AG10803 (cell line): ENCODE measurements at regions not wholly inside any gene's neighbourhood (a gene's known extent, or its start where the extent isn't known, plus 50 kb on each side); places are given as distances from the start of the nearest gene placed in this dataset.

Source experiments
- DNase-seq: peaks from one replicate; pipeline ENCODE4 v3.0.0; 2010; ENCODE audit warnings: low read depth
- H3K4me3 ChIP-seq: 2 replicates; pipeline ENCODE4 v1.5.1; 2011; ENCODE audit warnings: mild to moderate bottlenecking, low read length, control low read depth
- TF ChIP-seq, protein P1 (sequence below): conservative IDR thresholded peaks from 2 replicates; pipeline ENCODE4 v1.5.1; 2011; ENCODE audit warnings: mild to moderate bottlenecking, low read length, control low read depth, inconsistent platforms

DNA sequence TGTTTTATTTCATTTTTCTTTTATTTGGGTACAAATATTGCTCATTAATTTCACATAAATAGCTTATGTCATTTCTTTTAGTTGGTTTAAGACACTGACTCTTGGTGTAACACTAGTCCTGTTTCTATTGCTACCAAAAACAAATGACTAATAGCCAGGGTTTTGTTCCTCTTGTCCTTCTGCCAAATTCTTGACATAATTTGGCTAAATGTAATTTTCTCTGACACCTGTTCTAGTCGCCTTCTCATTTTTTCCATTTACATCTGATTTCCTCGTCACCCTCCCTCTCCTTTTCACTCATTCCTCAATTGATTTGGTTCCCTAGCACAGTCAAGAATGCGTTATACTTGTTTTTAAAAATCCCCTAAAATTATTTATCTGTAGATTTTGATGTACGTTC lies 1718.7 kb downstream of the EFNB2 start:
- DNase-seq = no peak
- no peak overlapping the region for H3K4me3 ChIP-seq
- TF ChIP-seq, protein P1, sequence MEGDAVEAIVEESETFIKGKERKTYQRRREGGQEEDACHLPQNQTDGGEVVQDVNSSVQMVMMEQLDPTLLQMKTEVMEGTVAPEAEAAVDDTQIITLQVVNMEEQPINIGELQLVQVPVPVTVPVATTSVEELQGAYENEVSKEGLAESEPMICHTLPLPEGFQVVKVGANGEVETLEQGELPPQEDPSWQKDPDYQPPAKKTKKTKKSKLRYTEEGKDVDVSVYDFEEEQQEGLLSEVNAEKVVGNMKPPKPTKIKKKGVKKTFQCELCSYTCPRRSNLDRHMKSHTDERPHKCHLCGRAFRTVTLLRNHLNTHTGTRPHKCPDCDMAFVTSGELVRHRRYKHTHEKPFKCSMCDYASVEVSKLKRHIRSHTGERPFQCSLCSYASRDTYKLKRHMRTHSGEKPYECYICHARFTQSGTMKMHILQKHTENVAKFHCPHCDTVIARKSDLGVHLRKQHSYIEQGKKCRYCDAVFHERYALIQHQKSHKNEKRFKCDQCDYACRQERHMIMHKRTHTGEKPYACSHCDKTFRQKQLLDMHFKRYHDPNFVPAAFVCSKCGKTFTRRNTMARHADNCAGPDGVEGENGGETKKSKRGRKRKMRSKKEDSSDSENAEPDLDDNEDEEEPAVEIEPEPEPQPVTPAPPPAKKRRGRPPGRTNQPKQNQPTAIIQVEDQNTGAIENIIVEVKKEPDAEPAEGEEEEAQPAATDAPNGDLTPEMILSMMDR = no peak

DNA sequence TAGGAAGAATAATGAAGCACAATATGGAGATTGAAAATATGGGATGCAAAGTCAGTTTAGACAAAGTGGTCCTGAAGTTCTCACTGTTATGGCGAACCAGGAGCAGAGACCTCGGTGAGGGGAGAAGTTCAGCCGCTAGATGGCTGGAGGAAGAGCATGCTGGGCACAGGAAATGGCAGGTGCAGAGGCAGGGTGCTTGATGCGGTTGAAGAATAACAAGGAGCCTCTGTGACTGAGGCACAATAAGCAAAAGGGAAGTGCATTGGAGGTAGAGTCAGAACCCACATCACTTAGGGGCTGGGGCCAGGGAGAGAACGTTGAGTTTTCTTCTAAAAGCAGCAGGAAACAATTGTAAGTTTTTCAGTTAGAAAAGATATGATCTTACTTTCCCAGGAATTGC lies 1725.2 kb downstream of the EFNB2 start:
- TF ChIP-seq, protein P1 = no peak
- H3K4me3 ChIP-seq = no peak overlapping the region
- DNase-seq = no peak

DNA sequence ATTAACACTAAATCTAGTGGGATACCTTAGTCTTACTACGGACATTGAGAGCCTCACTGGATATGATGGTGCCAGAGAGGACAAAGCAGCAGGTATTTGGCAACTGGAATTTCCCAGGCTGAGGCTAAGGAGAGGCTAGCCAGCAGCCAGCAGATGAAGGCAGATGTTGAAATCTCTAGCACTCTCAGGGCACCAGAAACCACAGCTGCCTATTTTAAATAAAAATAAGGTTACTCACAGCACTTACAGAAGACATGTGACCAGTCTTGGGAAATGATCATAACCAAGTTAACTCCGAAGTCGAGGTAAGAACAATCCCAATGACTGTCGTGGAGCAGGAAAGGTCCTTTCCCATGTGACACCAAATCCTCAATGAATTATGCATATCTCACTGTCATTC lies 1726.0 kb downstream of the EFNB2 start:
- TF ChIP-seq, protein P1 = no peak
- no peak overlapping the region for H3K4me3 ChIP-seq
- no peak for DNase-seq

DNA sequence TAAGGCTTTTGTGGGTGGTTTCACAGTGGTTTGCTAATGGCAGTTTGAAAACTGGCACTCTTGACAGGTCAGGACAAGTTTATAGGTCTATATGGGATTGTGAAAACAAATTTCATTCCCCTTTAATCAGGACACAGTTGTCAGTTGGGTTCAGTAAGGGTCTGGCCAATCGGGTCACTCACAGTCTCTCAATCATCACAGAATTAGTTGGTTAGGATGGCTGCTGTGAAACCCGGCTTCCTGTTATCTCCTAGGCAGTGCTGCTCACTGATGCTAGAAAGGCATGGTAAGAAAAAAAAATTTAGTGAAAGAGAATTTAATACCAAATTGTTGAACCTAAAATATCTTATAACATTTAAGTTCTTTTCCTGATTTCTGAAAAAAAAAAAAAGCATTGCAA lies 1730.1 kb downstream of the EFNB2 start:
- no peak overlapping the region for H3K4me3 ChIP-seq
- TF ChIP-seq, protein P1 = no peak
- no peak for DNase-seq

DNA sequence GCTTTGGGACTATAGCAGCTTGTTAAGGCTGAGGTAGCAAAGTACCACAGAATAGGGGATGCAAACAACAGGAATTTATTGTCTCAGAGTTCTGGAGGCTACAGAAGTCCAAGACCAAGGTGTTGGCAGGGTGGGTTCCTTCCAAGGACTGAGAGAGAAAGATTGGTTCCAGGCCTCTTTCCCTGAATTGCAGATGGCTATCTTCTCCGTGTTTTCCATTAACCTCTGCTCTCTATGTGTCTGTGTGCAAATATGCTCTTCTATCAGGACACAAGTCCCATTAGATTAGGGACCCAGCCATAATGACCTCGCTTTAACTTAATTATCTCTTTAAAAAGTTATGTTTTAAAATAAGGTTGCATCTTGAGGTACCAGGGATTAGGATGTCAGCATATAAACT lies 1732.9 kb upstream of the SLC10A2 start:
- DNase-seq = no peak
- TF ChIP-seq, protein P1 = no peak
- no peak overlapping the region for H3K4me3 ChIP-seq

DNA sequence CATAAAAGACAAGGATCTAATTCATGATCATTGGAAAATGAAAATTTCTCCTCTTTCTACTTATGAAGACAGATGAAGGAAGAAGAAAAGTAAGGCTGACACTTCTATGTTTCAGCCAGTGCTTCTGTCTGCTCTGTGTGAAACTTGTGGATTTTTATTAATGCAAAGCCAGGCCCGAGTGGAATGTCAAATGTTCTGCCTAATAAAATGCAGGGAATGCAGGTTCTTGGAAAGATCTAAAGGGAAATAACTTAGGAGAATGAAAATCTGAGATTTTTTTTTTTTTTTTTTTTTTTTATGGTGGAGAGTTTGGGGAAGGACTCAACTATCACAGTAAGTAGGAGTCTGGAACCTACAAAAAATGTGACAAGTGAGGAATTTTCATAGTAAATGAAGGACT lies 1732.3 kb upstream of the SLC10A2 start:
- TF ChIP-seq, protein P1 = no peak
- DNase-seq = no peak
- H3K4me3 ChIP-seq = no peak overlapping the region

DNA sequence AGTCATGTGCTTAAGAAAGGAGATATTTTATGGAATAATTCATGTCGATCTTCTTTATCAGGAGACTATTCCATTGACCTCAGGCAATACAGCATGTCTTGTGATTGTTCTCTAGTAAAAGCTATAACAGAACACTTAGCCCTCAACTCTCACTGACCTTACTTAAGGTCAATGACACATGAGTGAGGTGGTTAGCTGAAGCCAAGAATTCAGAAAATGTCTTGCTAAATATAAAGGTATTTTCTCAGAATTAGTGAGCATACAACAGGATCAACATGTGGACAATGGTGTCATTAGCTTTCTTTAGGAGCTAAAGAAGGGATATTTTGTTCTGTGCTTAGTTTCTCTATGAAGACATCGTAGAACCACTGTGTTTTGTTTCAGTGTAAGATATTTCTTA lies 1730.4 kb upstream of the SLC10A2 start:
- no peak overlapping the region for H3K4me3 ChIP-seq
- TF ChIP-seq, protein P1 = no peak
- DNase-seq = no peak
